ENCODE measurements at regions not wholly inside any gene's neighbourhood (a gene's known extent, or its start where the extent isn't known, plus 50 kb on each side); places are given as distances from the start of the nearest gene placed in this dataset.

GRCh38 chr6:91043751-91044150 is 456.9 kb upstream of the MAP3K7 start:
- no peaks in the 10 kb centered on the region for H3K27me3 ChIP-seq (replicated peaks)
- H3K27ac ChIP-seq, result no peak overlapping the region
- no peak for TF ChIP-seq CTCF (IDR thresholded peaks at IDR 0.05; ENCODE audit: low read depth, low read length, missing control alignments)
- no peak overlapping the region for H3K4me3 ChIP-seq (ENCODE audit: low read depth, low read length)
- DNase-seq, result no peak
- in situ Hi-C loops (cut with HindIII; ENCODE audit: low pct_ligation_motif_present, low sequenced_read_pairs), result no loop called here
- no peaks in the 10 kb centered on the region for H3K36me3 ChIP-seq (replicated peaks)

- Histone ChIP-seq H3K4me3 (ENCODE audit: low read depth, low read length) (no peak overlapping the region), H3K27ac (no peak overlapping the region)
Measured at GRCh38 chr6:91042656-91043055, 455.8 kb upstream of the MAP3K7 start.

GRCh38 chr6:91033964-91034363 is 447.1 kb upstream of the MAP3K7 start:
- in situ Hi-C loops (cut with HindIII; ENCODE audit: low pct_ligation_motif_present, low sequenced_read_pairs), result no loop called here
- DNase-seq, result no peak

More at GRCh38 chr6:91042656-91043055, 455.8 kb upstream of the MAP3K7 start:
- no peaks in the 10 kb centered on the region for H3K27me3 ChIP-seq (replicated peaks)
- DNase-seq, result no peak
- in situ Hi-C loops (cut with HindIII; ENCODE audit: low pct_ligation_motif_present, low sequenced_read_pairs), result no loop called here
- no peaks in the 10 kb centered on the region for H3K36me3 ChIP-seq (replicated peaks)
- TF ChIP-seq CTCF (IDR thresholded peaks at IDR 0.05; ENCODE audit: low read depth, low read length, missing control alignments), result no peak

GRCh38 chr6:91031581-91031980 is 444.7 kb upstream of the MAP3K7 start:
- no peak for DNase-seq
- TF ChIP-seq CTCF (IDR thresholded peaks at IDR 0.05; ENCODE audit: low read depth, low read length, missing control alignments), result no peak
- in situ Hi-C loops (cut with HindIII; ENCODE audit: low pct_ligation_motif_present, low sequenced_read_pairs), result no loop called here
- no peaks in the 10 kb centered on the region for H3K36me3 ChIP-seq (replicated peaks)
- no peaks in the 10 kb centered on the region for H3K27me3 ChIP-seq (replicated peaks)
- H3K27ac ChIP-seq, result no peak overlapping the region
- no peak overlapping the region for H3K4me3 ChIP-seq (ENCODE audit: low read depth, low read length)

More at GRCh38 chr6:91033964-91034363, 447.1 kb upstream of the MAP3K7 start:
- Histone ChIP-seq H3K4me3 (ENCODE audit: low read depth, low read length) (no peak overlapping the region), H3K27me3 (replicated peaks) (no peaks in the 10 kb centered on the region), H3K27ac (no peak overlapping the region), H3K36me3 (replicated peaks) (no peaks in the 10 kb centered on the region)
- no peak for TF ChIP-seq CTCF (IDR thresholded peaks at IDR 0.05; ENCODE audit: low read depth, low read length, missing control alignments)

- Histone ChIP-seq H3K27me3 (replicated peaks) (no peaks in the 10 kb centered on the region), H3K27ac (no peak overlapping the region), H3K36me3 (replicated peaks) (no peaks in the 10 kb centered on the region), H3K4me3 (ENCODE audit: low read depth, low read length) (no peak overlapping the region)
- TF ChIP-seq CTCF (IDR thresholded peaks at IDR 0.05; ENCODE audit: low read depth, low read length, missing control alignments), result no peak
- in situ Hi-C loops (cut with HindIII; ENCODE audit: low pct_ligation_motif_present, low sequenced_read_pairs), result no loop called here
- no peak for DNase-seq
Measured at GRCh38 chr6:91029211-91029610, 442.3 kb upstream of the MAP3K7 start.

- H3K27ac ChIP-seq, result no peak overlapping the region
- no peaks in the 10 kb centered on the region for H3K36me3 ChIP-seq (replicated peaks)
- in situ Hi-C loops (cut with HindIII; ENCODE audit: low pct_ligation_motif_present, low sequenced_read_pairs), result no loop called here
- H3K27me3 ChIP-seq (replicated peaks), result no peaks in the 10 kb centered on the region
- DNase-seq, result no peak
- H3K4me3 ChIP-seq (ENCODE audit: low read depth, low read length), result no peak overlapping the region
- no peak for TF ChIP-seq CTCF (IDR thresholded peaks at IDR 0.05; ENCODE audit: low read depth, low read length, missing control alignments)
Measured at GRCh38 chr6:91023529-91023928, 436.7 kb upstream of the MAP3K7 start.

Measured in brain microvascular endothelial cell (primary cell).